Loucy (cell line): ENCODE measurements at regions not wholly inside any gene's neighbourhood (a gene's known extent, or its start where the extent isn't known, plus 50 kb on each side); places are given as distances from the start of the nearest gene placed in this dataset.
A peak's percentile ranks its signal among the peaks of the same experiment; 100 is the strongest.

ENCODE experiments used
- H2AFZ ChIP-seq: fragments of 200-600 bp; sonication (generic); 2 replicates; pipeline ENCODE4 v1.6.0; 2016; ENCODE audit warnings: antibody characterized with exemption, mild to moderate bottlenecking, low read length, moderate library complexity
- H3F3A ChIP-seq: fragments of 200-600 bp; 2 replicates; pipeline ENCODE4 v1.6.0; 2016; ENCODE audit warnings: antibody characterized with exemption, low read depth, mild to moderate bottlenecking
- H3K27me3 ChIP-seq: fragments of 200-600 bp; sonication (generic); 2 replicates; pipeline ENCODE4 v1.6.1; 2014; ENCODE audit warnings: low read length, mild to moderate bottlenecking; ENCODE audit not compliant: insufficient read depth, poor library complexity, severe bottlenecking
- H3K36me3 ChIP-seq: fragments of 200-600 bp; sonication (generic); 2 replicates; pipeline ENCODE4 v1.6.1; 2016; ENCODE audit warnings: low read length; ENCODE audit not compliant: insufficient read depth
- H3K4me1 ChIP-seq: fragments of 200-600 bp; sonication (generic); 2 replicates; pipeline ENCODE4 v1.5.1; 2014; ENCODE audit warnings: low read length, mild to moderate bottlenecking; ENCODE audit not compliant: insufficient read depth, poor library complexity, severe bottlenecking
- H3K4me2 ChIP-seq: fragments of 200-600 bp; sonication (generic); 2 replicates; pipeline ENCODE4 v1.6.0; 2014; ENCODE audit warnings: antibody characterized with exemption, low read length, low read depth, mild to moderate bottlenecking; ENCODE audit not compliant: poor library complexity, severe bottlenecking
- H3K4me3 ChIP-seq: fragments of 200-600 bp; sonication (generic); 2 replicates; pipeline ENCODE4 v1.5.1; 2014; ENCODE audit warnings: low read length, mild to moderate bottlenecking, mixed read lengths; ENCODE audit not compliant: poor library complexity, severe bottlenecking
- H3K79me2 ChIP-seq: fragments of 200-600 bp; sonication (generic); 2 replicates; pipeline ENCODE4 v1.6.1; 2014; ENCODE audit warnings: low read length; ENCODE audit not compliant: insufficient read depth
- H3K9ac ChIP-seq: fragments of 200-600 bp; sonication (generic); 2 replicates; pipeline ENCODE4 v1.6.0; 2014; ENCODE audit warnings: mild to moderate bottlenecking, low read depth, low read length, moderate library complexity; ENCODE audit not compliant: poor library complexity, severe bottlenecking
- H3K9me2 ChIP-seq: fragments of 200-600 bp; sonication (generic); replicated peaks from 2 replicates; pipeline ENCODE4 v1.6.1; 2016; ENCODE audit warnings: low read depth, low read length, mixed read lengths
- H3K9me3 ChIP-seq: fragments of 200-600 bp; sonication (generic); 2 replicates; pipeline ENCODE4 v1.6.1; 2014; ENCODE audit warnings: mild to moderate bottlenecking, antibody characterized with exemption, low read length, low read depth; ENCODE audit not compliant: insufficient read depth
- H4K20me1 ChIP-seq: fragments of 200-600 bp; sonication (generic); 2 replicates; pipeline ENCODE4 v1.6.0; 2014; ENCODE audit warnings: antibody characterized with exemption, low read length, mild to moderate bottlenecking; ENCODE audit not compliant: insufficient read depth, poor library complexity, severe bottlenecking
- CTCF ChIP-seq: fragments of 200-600 bp; sonication (generic); conservative IDR thresholded peaks from 2 replicates; pipeline ENCODE4 v1.5.1; 2014; ENCODE audit warnings: mild to moderate bottlenecking, antibody characterized with exemption, low read length
- EZH2phosphoT487 ChIP-seq: fragments of 200-600 bp; IDR thresholded peaks from 2 replicates; pipeline ENCODE4 v1.6.1; 2018; ENCODE audit warnings: antibody characterized with exemption, mild to moderate bottlenecking, moderate library complexity, borderline replicate concordance

DNA sequence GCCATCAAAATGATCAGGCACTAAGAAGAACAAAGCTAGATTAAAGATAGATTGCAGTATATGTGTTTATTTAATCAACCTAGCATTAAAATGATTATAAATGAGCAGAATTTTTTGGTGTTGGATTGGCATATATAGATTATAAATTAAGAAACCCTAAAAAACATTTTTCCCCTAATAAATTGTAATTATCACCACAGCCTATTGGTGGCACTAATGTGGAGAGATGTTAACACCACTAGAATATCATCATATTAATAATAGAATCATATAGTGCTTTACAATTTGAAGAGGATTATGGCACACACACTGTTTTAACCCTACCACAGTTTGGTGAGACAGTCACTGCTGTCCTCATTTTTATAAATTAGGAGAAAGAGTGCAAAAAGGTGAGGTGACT lies 112.4 kb upstream of the RND3 start:
- H3F3A ChIP-seq: no peaks in the 10 kb centered on the region
- peak; percentile 62 for TF ChIP-seq CTCF
- TF ChIP-seq EZH2phosphoT487: no peak
- no peaks in the 10 kb centered on the region for H3K27me3 ChIP-seq
- no peaks in the 10 kb centered on the region for H4K20me1 ChIP-seq
- H3K36me3 ChIP-seq: no peaks in the 10 kb centered on the region
- H2AFZ ChIP-seq: no peak overlapping the region
- H3K4me3 ChIP-seq: no peak overlapping the region
- no peaks in the 10 kb centered on the region for H3K4me1 ChIP-seq
- no peak overlapping the region for H3K4me2 ChIP-seq
- H3K9ac ChIP-seq: no peak overlapping the region
- H3K9me3 ChIP-seq: no peaks in the 10 kb centered on the region
- H3K79me2 ChIP-seq: no peaks in the 10 kb centered on the region
- H3K9me2 ChIP-seq: no peaks in the 10 kb centered on the region

GRCh38 chr2:150598383-150598782 lies 110.9 kb upstream of the RND3 start:
- no peaks in the 10 kb centered on the region for H3K9me3 ChIP-seq
- no peaks in the 10 kb centered on the region for H3K27me3 ChIP-seq
- no peaks in the 10 kb centered on the region for H4K20me1 ChIP-seq
- H3K9me2 ChIP-seq: no peaks in the 10 kb centered on the region
- no peak overlapping the region for H3K9ac ChIP-seq
- H3F3A ChIP-seq: no peaks in the 10 kb centered on the region
- peak overlapping the region; percentile 79 for H2AFZ ChIP-seq
- no peak overlapping the region for H3K4me2 ChIP-seq
- no peaks in the 10 kb centered on the region for H3K4me1 ChIP-seq
- no peaks in the 10 kb centered on the region for H3K36me3 ChIP-seq
- no peaks in the 10 kb centered on the region for H3K79me2 ChIP-seq
- H3K4me3 ChIP-seq: no peak overlapping the region
- TF ChIP-seq CTCF (no peak), EZH2phosphoT487 (no peak)

DNA sequence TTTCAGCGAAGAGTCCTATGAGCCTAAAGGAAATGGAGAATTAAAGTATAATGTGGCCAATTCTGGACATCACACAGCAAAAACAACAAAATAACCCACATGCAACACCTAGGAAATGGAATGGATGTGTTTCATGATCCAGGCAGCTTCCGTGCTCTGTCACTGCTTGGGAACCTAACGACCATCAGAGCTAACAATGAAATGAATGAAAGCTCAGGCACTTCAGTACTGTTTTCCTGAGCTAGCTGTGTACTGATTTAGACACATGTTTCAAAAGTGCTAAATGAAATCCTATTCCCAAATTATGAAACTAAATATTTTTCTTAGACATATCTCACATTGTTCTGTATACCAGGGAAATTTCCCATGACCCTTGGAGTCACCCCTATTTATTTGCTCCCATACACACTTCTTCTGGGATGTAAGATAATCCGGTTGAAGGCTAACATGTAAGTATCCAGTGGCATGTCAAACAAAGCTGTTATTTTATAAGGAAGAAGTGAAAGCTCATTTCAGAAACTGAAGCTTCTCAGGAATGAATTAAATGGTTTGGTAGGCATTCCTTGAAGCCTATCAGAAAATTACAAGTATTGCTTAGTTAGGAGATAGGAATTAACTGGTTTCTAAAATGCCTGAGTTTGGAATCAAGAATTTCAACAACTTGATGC lies 108.5 kb upstream of the RND3 start:
- TF ChIP-seq EZH2phosphoT487: no peak
- no peak for TF ChIP-seq CTCF
- Histone ChIP-seq H3K4me2 (no peak overlapping the region), H3K36me3 (no peaks in the 10 kb centered on the region), H3K9me2 (no peaks in the 10 kb centered on the region), H4K20me1 (no peaks in the 10 kb centered on the region), H3K79me2 (no peaks in the 10 kb centered on the region), H3F3A (no peaks in the 10 kb centered on the region), H3K9me3 (no peaks in the 10 kb centered on the region), H3K4me1 (no peaks in the 10 kb centered on the region), H3K4me3 (no peak overlapping the region), H3K9ac (no peak overlapping the region), H2AFZ (no peak overlapping the region), H3K27me3 (no peaks in the 10 kb centered on the region)
